ENCODE measurements at regions not wholly inside any gene's neighbourhood (a gene's known extent, or its start where the extent isn't known, plus 50 kb on each side); places are given as distances from the start of the nearest gene placed in this dataset.

GRCh38 chr21:14869984-14870852 lies 194.6 kb downstream of the NRIP1 start:
- Histone ChIP-seq H3K9ac (ENCODE audit: insufficient read length, low read depth) (no peak overlapping the region), H3K4me3 (ENCODE audit: insufficient read length, low read depth) (no peak overlapping the region), H3K9me3 (ENCODE audit: insufficient read depth, low read length) (no peaks in the 10 kb centered on the region), H3K4me1 (ENCODE audit: insufficient read depth, insufficient read length) (no peaks in the 10 kb centered on the region), H3K27me3 (ENCODE audit: insufficient read depth, insufficient read length) (no peaks in the 10 kb centered on the region), H3K36me3 (ENCODE audit: insufficient read depth, insufficient read length, low read length) (no peaks in the 10 kb centered on the region)
- no peak for DNase-seq (ENCODE audit: low read depth, low spot score)
- TF ChIP-seq ZNF274 (IDR thresholded peaks at IDR 0.05; ENCODE audit: low read depth, low read length), result no peak

DNA sequence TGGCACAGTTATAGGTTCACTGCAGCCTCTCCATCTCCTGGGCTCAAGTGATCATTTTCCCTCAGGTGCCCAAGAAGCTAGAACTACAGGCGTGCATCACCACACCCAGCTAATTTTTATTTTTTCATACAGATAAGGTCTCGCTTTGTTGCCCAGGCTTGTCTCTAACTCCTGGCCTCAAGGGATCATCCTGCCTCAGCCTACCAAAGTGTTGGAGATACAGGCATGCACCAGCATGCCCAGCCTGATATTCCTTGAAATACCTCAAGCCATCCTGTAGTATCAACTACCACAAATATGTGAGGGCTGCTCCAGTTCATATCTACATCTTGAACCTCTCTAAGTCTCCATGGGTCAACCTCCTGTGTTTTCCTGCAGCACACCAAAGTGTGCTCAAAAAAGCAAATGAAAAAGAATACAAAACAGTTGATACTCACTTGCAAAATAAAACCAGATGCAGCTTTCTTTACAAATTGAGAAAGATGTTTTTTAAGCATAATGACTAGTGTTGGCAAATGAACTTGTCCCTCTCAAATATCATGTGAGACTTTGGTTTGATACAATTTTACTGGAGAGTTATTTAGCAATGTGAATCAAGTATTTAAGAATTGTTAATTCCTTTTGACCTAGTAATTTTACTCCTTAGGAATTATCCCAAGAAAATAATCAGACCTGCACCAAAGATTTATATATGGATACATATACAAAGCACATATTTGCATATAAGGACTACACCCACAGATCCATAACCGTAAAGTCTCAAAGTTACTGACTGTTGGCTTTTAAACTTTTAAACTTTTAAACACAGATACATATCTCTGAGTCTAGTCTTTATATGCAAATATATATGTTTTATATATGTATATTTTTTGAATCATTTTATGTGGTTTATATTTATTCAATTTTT lies 197.7 kb downstream of the NRIP1 start:
- Histone ChIP-seq H3K4me1 (ENCODE audit: insufficient read depth, insufficient read length) (peaks cover 2% of the 10 kb centered on the region), H3K27me3 (ENCODE audit: insufficient read depth, insufficient read length) (no peaks in the 10 kb centered on the region), H3K4me3 (ENCODE audit: insufficient read length, low read depth) (no peak overlapping the region), H3K9me3 (ENCODE audit: insufficient read depth, low read length) (no peaks in the 10 kb centered on the region), H3K9ac (ENCODE audit: insufficient read length, low read depth) (no peak overlapping the region), H3K36me3 (ENCODE audit: insufficient read depth, insufficient read length, low read length) (no peaks in the 10 kb centered on the region)
- TF ChIP-seq SUZ12 (IDR thresholded peaks at IDR 0.05; ENCODE audit: extremely low read depth, insufficient read depth, insufficient read length) (no peak), YY1 (IDR thresholded peaks at IDR 0.05; ENCODE audit: insufficient read depth, insufficient read length) (no peak), ZNF274 (IDR thresholded peaks at IDR 0.05; ENCODE audit: low read depth, low read length) (no peak)
- no peak for DNase-seq (ENCODE audit: low read depth, low spot score)

GRCh38 chr21:14864211-14865021 lies 200.4 kb downstream of the NRIP1 start:
- DNase-seq (ENCODE audit: low read depth, low spot score), result peak; percentile 47
- no peaks in the 10 kb centered on the region for H3K36me3 ChIP-seq (ENCODE audit: insufficient read depth, insufficient read length, low read length)
- peaks cover 2% of the 10 kb centered on the region for H3K4me1 ChIP-seq (ENCODE audit: insufficient read depth, insufficient read length)
- TF ChIP-seq SUZ12 (IDR thresholded peaks at IDR 0.05; ENCODE audit: extremely low read depth, insufficient read depth, insufficient read length) (no peak), YY1 (IDR thresholded peaks at IDR 0.05; ENCODE audit: insufficient read depth, insufficient read length) (no peak), ZNF274 (IDR thresholded peaks at IDR 0.05; ENCODE audit: low read depth, low read length) (no peak)
- no peaks in the 10 kb centered on the region for H3K27me3 ChIP-seq (ENCODE audit: insufficient read depth, insufficient read length)
- H3K4me3 ChIP-seq (ENCODE audit: insufficient read length, low read depth), result no peak overlapping the region
- peaks cover 16% of the 10 kb centered on the region; the same call in 1 of the 2 replicates for H3K9me3 ChIP-seq (ENCODE audit: insufficient read depth, low read length)
- no peak overlapping the region for H3K9ac ChIP-seq (ENCODE audit: insufficient read length, low read depth)

GRCh38 chr21:14863745-14864210 lies 201.0 kb downstream of the NRIP1 start:
- no peaks in the 10 kb centered on the region for H3K27me3 ChIP-seq (ENCODE audit: insufficient read depth, insufficient read length)
- H3K4me1 ChIP-seq (ENCODE audit: insufficient read depth, insufficient read length), result peaks cover 2% of the 10 kb centered on the region
- no peaks in the 10 kb centered on the region for H3K36me3 ChIP-seq (ENCODE audit: insufficient read depth, insufficient read length, low read length)
- no peak overlapping the region for H3K4me3 ChIP-seq (ENCODE audit: insufficient read length, low read depth)
- H3K9ac ChIP-seq (ENCODE audit: insufficient read length, low read depth), result no peak overlapping the region
- no peak for TF ChIP-seq ZNF274 (IDR thresholded peaks at IDR 0.05; ENCODE audit: low read depth, low read length)
- no peak for DNase-seq (ENCODE audit: low read depth, low spot score)
- H3K9me3 ChIP-seq (ENCODE audit: insufficient read depth, low read length), result peaks cover 16% of the 10 kb centered on the region; the same call in 1 of the 2 replicates

DNA sequence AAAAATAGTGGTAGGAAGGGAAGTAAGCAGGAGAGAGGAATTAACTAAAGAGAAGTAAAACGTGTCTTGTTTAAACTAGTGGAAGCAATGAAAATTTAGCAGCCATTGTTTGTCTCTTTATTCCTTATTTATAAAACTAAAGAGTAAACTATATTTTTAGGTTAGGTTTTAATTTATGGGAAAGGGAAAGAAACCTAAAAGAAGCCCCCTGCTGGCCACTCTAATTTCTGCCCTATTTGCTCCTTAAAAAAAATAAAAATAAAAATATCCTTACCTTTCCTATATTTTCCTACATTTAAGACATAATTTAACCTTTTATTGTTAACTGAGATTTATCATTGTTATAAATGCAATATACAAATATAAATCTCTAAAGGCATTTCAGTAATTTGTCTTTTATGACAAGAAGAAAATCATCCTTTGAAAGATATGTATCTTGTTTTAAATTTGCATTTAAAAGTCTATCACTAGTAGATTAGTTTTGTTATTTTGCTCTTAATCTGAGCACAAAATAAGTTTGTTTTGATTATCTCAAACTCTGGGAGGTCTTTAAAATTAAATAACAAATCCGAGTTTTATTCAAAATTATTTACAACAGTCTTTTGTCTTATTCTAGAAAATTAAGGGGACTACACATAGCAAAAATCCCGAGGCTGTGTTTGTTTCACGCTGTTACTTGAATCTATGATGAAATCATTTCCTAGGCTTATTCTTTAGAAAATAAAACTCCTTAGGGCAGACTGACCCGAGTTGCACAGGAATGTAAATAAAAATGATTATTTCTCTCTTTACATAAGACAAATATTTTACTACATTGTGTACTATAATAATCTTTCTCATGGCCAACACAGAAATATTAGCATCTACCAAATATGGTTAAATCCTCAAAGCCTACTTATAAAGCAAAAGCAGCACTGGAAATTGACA lies 201.7 kb downstream of the NRIP1 start:
- TF ChIP-seq YY1 (IDR thresholded peaks at IDR 0.05; ENCODE audit: insufficient read depth, insufficient read length) (no peak), SUZ12 (IDR thresholded peaks at IDR 0.05; ENCODE audit: extremely low read depth, insufficient read depth, insufficient read length) (no peak), ZNF274 (IDR thresholded peaks at IDR 0.05; ENCODE audit: low read depth, low read length) (no peak)
- no peak overlapping the region for H3K9ac ChIP-seq (ENCODE audit: insufficient read length, low read depth)
- H3K4me1 ChIP-seq (ENCODE audit: insufficient read depth, insufficient read length), result peaks cover 2% of the 10 kb centered on the region
- peaks cover 16% of the 10 kb centered on the region; the same call in 1 of the 2 replicates for H3K9me3 ChIP-seq (ENCODE audit: insufficient read depth, low read length)
- no peak overlapping the region for H3K4me3 ChIP-seq (ENCODE audit: insufficient read length, low read depth)
- no peak for DNase-seq (ENCODE audit: low read depth, low spot score)
- H3K27me3 ChIP-seq (ENCODE audit: insufficient read depth, insufficient read length), result no peaks in the 10 kb centered on the region
- H3K36me3 ChIP-seq (ENCODE audit: insufficient read depth, insufficient read length, low read length), result no peaks in the 10 kb centered on the region

DNA sequence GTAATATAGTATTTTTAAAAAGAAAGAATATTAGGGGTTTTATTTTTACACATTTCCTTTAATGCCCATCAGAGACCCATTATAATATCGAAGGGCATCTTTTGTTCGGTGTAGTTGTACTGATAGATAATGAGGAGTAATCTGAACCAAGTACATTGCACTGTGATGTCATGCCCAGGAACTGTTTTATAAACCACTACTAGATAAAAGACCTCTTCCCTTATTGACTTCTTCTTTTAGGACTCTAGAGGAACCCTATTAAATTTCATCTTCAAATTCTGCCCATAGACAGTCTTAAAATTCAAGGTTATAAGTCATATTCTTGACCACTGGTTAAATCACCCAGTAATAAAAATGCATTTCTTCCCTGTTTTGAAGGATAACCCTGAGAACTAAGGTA lies 206.5 kb downstream of the NRIP1 start:
- peaks cover 23% of the 10 kb centered on the region; the same call in 1 of the 2 replicates for H3K9me3 ChIP-seq (ENCODE audit: insufficient read depth, low read length)
- TF ChIP-seq SUZ12 (IDR thresholded peaks at IDR 0.05; ENCODE audit: extremely low read depth, insufficient read depth, insufficient read length) (no peak), ZNF274 (IDR thresholded peaks at IDR 0.05; ENCODE audit: low read depth, low read length) (no peak), YY1 (IDR thresholded peaks at IDR 0.05; ENCODE audit: insufficient read depth, insufficient read length) (no peak)
- no peaks in the 10 kb centered on the region for H3K4me1 ChIP-seq (ENCODE audit: insufficient read depth, insufficient read length)
- no peak for DNase-seq (ENCODE audit: low read depth, low spot score)
- H3K9ac ChIP-seq (ENCODE audit: insufficient read length, low read depth), result no peak overlapping the region
- H3K4me3 ChIP-seq (ENCODE audit: insufficient read length, low read depth), result no peak overlapping the region
- H3K36me3 ChIP-seq (ENCODE audit: insufficient read depth, insufficient read length, low read length), result no peaks in the 10 kb centered on the region
- no peaks in the 10 kb centered on the region for H3K27me3 ChIP-seq (ENCODE audit: insufficient read depth, insufficient read length)
